HG03159 (cell line): ENCODE measurements at regions not wholly inside any gene's neighbourhood (a gene's known extent, or its start where the extent isn't known, plus 50 kb on each side); places are given as distances from the start of the nearest gene placed in this dataset.

Source experiments
- ATAC-seq: cut with Tn5 transposase; IDR thresholded peaks from one replicate; pipeline ENCODE4 v1.9.1; 2021; ENCODE audit warnings: mild to moderate bottlenecking, moderate library complexity; ENCODE audit not compliant: unreplicated experiment

DNA sequence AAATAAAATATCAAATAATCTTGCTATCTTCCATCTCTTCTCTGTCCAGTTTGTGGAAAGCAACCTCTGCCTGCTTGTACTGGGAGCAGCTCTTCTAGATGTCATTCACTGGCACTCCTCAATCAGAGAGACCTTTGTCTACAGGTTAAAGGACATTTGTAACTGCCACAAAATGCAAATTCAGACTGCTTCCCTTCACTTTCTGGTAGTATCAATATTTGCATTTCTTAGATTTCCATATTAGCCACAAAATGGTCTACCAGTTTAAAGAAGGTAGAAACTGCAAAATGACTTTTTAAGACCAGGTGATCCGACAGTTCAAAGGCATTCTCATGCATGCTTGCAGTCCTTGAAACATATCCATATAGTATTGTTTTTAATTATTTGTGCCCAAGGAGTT is 51.7 kb upstream of the RCN1 start:
- ATAC-seq, result peak; percentile 62

DNA sequence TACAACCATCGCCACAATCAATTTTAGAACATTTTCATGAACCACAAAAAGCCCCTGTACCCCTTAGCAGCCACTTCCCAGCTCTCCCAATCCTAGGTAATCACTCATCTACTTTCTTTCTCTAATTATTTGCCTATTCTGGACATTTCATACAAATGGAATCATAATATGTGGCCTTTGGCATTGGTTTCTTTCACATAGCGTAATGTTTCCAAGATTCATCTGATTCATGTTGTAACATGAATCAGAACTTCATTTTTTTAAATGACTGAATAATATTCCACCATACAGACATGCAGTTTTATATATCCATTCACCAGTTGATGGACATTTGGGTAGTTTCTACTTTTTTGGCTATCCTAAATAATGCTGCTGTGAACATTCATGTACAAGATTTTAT is 56.2 kb upstream of the RCN1 start:
- no peak for ATAC-seq

- no peak for ATAC-seq
Measured at GRCh38 chr11:32034149-32034548, 56.7 kb upstream of the RCN1 start.

DNA sequence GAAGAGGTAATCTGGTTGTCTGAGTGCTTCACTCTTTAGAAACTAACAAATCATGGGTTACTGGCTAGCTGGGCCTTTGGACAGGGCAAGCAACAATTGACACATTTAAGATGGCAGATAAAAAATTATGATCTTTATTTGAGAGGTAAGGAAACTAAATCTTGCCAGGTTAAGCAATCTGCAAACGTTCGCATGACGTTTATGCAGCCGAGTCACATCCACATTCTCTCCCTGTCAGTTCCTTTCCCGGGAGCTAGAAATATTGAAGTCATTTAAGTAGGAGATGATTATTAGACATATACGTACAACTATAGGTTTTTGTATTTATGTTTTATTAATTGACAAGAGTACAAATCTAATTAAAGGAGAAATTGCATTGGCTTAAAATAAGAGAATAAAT is 57.4 kb upstream of the RCN1 start:
- no peak for ATAC-seq

DNA sequence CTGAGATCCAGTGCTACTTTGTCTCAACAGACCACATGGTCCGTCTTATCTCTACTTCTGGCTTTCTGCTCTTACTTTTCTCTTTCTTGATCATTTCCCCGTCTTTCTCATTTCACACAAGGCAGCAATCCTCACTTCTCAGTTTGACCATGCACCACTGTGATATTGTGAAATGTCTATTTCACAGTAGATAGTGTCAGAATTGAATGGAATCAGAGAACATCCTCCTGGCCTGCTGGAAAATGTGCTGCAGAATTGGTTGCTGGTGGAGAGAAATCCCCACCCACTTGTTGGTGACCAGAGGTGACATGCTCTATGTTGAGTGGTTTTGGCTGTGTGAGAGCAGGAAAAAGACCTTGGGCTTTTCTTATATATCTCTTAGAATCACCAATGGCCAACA is 57.8 kb upstream of the RCN1 start:
- ATAC-seq, result peak; percentile 26

DNA sequence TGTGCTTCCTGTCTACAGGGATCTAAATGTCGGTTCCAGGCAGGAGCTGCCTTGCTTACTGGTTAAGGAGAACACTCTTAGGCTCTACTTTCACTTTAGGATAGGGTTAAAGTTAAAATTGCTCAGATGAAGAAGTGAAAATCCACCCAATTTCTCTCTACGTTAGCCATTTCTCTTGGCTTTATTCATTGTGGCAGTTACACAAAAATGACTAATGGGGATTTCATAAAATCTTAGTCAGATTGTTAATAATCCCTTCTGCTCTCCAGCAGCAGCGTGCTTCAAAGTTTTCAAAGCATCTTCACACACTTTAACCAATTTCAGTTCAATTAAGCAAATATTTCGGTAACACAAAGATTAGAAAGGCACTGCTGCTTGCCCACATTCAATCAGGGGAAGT is 58.4 kb upstream of the RCN1 start:
- ATAC-seq, result peak; percentile 57

DNA sequence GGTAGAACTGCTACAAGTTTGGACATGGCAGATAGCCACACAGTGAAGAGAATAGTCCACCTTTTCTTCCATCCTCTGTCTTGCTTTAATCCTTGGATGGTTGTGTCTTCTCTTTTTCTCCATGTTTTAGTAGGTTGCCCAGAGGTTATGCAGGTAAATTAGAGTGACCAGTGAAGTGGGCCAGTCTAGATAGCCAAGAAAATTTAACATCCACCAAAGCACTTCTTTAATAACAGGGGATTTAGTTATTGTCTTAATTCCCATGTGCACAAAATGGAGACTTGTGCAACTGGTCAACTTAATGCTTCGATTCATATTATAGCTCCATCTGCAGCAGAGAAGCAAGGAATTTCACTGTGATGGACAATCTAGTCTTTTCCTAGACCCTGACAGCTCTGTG is 58.8 kb upstream of the RCN1 start:
- no peak for ATAC-seq

- no peak for ATAC-seq
Measured at GRCh38 chr11:32030875-32031503, 59.9 kb upstream of the RCN1 start.

GRCh38 chr11:32029721-32030120 is 61.2 kb upstream of the RCN1 start:
- no peak for ATAC-seq

GRCh38 chr11:32028201-32028600 is 62.7 kb upstream of the RCN1 start:
- ATAC-seq, result no peak

- no peak for ATAC-seq
Measured at GRCh38 chr11:32026766-32027165, 64.1 kb upstream of the RCN1 start.

GRCh38 chr11:32024948-32025347 is 65.9 kb upstream of the RCN1 start:
- no peak for ATAC-seq

GRCh38 chr11:32023370-32024305 is 67.2 kb upstream of the RCN1 start:
- ATAC-seq, result no peak

- no peak for ATAC-seq
Measured at GRCh38 chr11:32018672-32019071, 72.2 kb upstream of the RCN1 start.

DNA sequence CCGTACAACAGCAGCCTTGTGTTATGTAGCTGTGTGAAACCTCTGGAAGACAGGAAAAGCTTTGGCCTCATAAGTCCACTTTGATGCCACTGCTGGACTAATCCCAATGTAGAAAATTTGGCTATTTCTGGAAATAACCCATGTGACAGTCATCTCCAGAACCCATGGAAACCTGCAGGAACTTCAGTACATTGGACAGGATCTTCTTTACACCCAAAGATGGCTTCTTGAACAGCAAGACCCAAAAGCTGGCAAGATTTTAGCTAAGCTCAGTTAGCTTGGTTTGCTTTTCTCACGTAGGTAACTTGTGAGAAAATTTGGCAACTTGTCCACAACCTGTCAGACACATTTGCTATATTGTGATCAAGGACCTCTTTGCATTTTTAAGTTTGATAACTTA is 74.8 kb upstream of the RCN1 start:
- ATAC-seq, result no peak

- no peak for ATAC-seq
Measured at GRCh38 chr11:32015427-32015826, 75.4 kb upstream of the RCN1 start.

- no peak for ATAC-seq
Measured at GRCh38 chr11:32013603-32014002, 77.3 kb upstream of the RCN1 start.

DNA sequence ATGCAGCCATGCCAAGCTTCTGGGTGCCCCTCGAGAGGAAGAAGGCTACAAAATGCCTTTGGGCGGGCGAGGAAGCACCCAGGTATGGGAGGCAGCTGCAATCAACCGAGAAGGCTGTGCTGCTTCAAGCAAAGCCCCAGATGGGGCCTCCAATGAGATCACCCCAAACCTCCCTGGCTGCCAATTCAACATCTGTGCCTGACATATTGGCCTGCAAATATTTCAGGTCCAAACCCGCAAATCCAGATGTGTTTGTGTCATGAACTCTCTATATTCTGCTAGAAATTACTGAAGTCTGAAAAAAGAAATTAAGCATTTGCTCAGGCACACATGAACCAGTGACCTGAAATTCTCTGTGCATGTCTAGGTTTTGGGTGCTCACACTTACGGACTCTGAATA is 78.8 kb upstream of the RCN1 start:
- ATAC-seq, result no peak

DNA sequence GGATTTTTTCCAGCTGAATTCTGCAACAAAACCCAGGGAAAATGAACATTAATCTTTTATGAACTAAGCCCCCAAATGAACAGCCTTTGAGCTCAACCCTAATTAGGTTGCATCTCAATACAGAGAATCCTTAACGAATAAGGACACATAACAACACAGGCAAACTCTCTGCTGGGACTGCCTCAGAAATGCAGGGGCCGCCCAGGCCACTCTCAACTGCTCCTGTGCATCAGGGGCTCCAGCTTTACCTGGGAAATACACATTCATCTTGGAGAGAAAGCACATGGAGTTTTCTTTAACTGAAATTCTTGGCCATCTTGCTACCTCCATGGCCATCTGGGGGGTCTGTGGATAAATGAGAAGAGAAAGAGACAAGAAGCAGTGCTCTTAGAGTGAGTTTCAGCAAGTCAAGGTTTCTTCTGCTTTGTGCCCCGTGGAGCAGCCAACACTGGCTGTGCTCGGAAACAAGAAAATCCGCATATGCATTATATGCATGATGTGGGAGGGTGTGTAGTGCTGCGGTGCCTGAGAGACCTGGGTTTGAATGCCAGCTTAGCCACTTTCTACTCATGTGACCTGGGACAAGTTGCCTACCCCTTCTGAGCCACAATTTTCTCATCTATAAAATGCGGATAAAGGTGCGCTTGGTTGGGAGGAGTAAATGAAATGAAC is 81.9 kb upstream of the RCN1 start:
- ATAC-seq, result no peak

DNA sequence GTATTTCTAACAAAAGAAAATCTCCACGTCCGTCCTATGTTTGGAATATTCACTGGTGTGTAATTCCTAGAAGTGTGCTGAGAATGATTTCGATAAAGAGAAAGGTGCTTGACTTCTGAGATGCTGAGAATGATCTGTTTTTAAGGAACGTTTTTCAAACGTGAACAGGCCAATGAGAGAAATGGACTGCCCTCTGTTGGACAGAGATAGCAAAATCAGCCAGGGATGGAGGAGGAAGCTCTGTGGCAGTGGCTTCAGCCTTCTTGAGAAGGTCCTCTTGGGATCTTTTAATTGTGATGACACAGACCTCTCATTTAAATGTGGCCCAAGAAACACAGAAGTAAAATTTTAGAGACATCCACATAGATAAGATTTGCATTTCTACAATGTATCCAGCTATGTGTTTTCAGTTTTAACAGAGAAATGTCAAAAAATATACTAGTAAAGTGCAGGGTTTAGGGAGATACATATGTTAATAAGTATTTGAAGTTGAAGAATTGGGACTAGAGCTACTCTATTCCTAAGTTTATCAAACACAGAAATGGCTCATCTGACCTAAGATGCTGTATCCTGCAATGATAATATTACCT is 84.0 kb upstream of the RCN1 start:
- ATAC-seq, result no peak

GRCh38 chr11:32005786-32006416 is 85.0 kb upstream of the RCN1 start:
- ATAC-seq, result no peak
